Nephron (organoid): ENCODE measurements at regions not wholly inside any gene's neighbourhood (a gene's known extent, or its start where the extent isn't known, plus 50 kb on each side); places are given as distances from the start of the nearest gene placed in this dataset.

Source experiments
- H3K27ac Mint-ChIP-seq, 3 experiments: 2 replicates each; pipeline ENCODE4 v1.8.0; 2020; ENCODE audit warnings: mixed read lengths in 3 of 3, mild to moderate bottlenecking in 2 of 3, moderate library complexity in 1 of 3
- H3K27me3 Mint-ChIP-seq: 2 replicates; pipeline ENCODE4 v1.8.0; 2021; ENCODE audit warnings: low read depth, mild to moderate bottlenecking, moderate library complexity, mixed read lengths
- H3K36me3 Mint-ChIP-seq: 2 replicates; pipeline ENCODE4 v1.8.0; 2020; ENCODE audit warnings: low read depth, mixed read lengths
- H3K4me1 Mint-ChIP-seq: 2 replicates; pipeline ENCODE4 v1.8.0; 2020; ENCODE audit warnings: mixed read lengths
- H3K4me3 Mint-ChIP-seq, 3 experiments: 2 replicates each; pipeline ENCODE4 v1.8.0; 2020; ENCODE audit warnings: mild to moderate bottlenecking in 3 of 3, mixed read lengths in 3 of 3, moderate library complexity in 2 of 3
- H3K9me3 Mint-ChIP-seq: 2 replicates; pipeline ENCODE4 v1.8.0; 2020; ENCODE audit warnings: mixed read lengths
- CTCF ChIP-seq, 3 experiments: fragments of 200-600 bp; sonication (generic); IDR thresholded peaks; one replicate each; pipeline ENCODE4 v1.5.0; 2021; ENCODE audit warnings: antibody characterized with exemption in 3 of 3; ENCODE audit not compliant: unreplicated experiment in 3 of 3

DNA sequence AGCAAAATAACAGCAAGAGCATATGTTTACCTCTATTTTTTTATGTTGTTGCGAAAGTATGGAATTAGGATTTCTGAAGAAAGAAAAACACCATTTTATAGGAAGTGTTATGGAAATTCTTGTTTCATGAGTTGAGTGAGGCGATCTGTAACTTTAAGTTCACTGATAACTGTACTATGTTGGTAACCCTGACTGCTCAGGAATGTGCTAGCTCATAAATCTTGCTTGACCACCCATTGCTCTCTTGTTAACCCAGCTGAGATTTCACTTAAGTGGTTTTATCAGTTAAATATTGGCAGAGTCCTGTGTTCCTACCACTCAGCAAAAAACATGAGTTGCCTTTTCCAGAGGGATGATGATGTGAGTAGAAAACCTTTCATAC, 91.1 kb upstream of the STARD4 start:
- H3K4me3 Mint-ChIP-seq, result no peak overlapping the region

DNA sequence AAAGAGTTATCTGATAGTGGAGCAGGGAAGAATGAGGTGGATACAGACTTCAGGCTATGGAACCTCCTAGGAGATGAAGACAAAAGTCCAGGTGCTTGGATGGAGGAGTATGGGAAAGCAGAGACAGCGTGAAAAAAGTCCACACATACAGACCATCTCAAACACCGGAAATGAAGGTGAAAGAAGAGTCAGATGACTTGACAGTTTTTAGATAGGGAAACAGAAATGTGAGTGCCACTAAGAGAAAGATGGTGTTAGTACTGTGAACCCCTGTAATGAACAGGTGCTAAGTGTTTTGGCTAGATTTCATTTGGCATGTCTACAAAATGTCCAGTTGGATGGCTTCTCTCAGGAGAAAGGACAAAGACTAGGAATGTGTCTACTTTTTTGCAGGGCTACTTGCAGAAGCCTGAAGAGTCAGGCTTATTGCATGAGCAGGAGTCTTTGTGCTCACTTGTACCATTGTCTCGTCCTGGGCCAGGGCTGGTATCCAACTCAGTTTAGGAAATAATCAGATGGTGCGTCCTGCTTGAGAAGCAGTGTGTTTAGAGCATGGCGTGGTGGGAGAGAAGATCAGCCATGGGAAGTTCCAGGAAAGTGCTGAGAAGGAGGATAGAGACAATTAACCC, 90.6 kb upstream of the STARD4 start:
- peak overlapping the region; percentile 47 to 81 (median 77) for H3K27ac Mint-ChIP-seq
- peaks cover 19% of the 10 kb centered on the region for H3K4me1 Mint-ChIP-seq
- TF ChIP-seq CTCF (IDR thresholded peaks at IDR 0.05; ENCODE audit: unreplicated experiment in 3 of 3), result no peak
- peaks cover under 1% of the 10 kb centered on the region for H3K9me3 Mint-ChIP-seq
- no peaks in the 10 kb centered on the region for H3K27me3 Mint-ChIP-seq
- no peaks in the 10 kb centered on the region for H3K36me3 Mint-ChIP-seq
- H3K4me3 Mint-ChIP-seq, result no peak overlapping the region

More for the DNA sequence above, 91.1 kb upstream of the STARD4 start:
- no peaks in the 10 kb centered on the region for H3K27me3 Mint-ChIP-seq
- H3K4me1 Mint-ChIP-seq, result peaks cover 19% of the 10 kb centered on the region
- H3K9me3 Mint-ChIP-seq, result peaks cover 2% of the 10 kb centered on the region
- peak overlapping the region; percentile 47 to 81 (median 77) for H3K27ac Mint-ChIP-seq
- no peak for TF ChIP-seq CTCF (IDR thresholded peaks at IDR 0.05; ENCODE audit: unreplicated experiment in 3 of 3)
- H3K36me3 Mint-ChIP-seq, result no peaks in the 10 kb centered on the region

DNA sequence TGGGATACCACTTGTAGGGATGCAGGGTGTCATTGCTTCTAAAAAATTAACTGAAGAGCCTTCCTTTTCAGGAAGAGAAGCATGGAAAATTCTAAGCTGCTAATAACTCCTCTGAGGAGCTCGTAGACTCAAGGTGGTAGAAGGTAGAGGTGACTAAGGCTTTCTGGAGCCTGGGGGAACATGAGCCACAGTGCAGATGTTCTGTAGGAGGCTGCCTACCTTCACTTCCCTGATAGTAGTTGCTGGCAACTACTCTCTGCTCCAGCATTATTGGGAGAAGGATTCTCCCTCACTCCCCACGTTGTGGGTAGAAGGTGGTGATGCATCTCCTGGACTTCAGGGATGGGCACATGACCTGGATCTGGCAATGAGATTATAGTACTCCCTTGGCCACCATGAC, 86.7 kb upstream of the STARD4 start:
- Mint-ChIP-seq H3K36me3 (no peaks in the 10 kb centered on the region), H3K4me1 (peaks cover 15% of the 10 kb centered on the region), H3K27me3 (no peaks in the 10 kb centered on the region), H3K9me3 (peaks cover 2% of the 10 kb centered on the region), H3K27ac (no peak overlapping the region), H3K4me3 (no peak overlapping the region)
- no peak for TF ChIP-seq CTCF (IDR thresholded peaks at IDR 0.05; ENCODE audit: unreplicated experiment in 3 of 3)

DNA sequence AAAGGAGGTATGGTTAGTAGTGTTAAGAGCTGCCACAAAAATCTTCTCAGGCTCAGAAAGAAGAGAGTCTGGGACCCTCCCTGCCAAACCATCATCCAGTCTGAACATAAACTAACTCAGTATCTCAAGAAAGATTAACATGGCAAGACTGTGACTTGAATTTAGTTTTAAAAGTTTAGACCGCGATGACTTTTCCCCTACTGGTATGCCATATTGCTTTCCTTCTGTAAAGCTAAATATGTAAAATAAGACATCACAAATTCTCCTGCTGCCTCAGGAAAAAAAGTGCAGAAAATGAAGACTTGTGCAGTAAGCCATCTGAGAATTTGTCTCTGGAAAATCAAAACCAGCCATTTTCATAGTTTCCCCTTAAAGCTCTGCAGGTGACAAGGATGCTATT, 85.2 kb upstream of the STARD4 start:
- H3K27me3 Mint-ChIP-seq, result no peaks in the 10 kb centered on the region
- peaks cover 2% of the 10 kb centered on the region for H3K9me3 Mint-ChIP-seq
- H3K4me3 Mint-ChIP-seq, result no peak overlapping the region
- no peaks in the 10 kb centered on the region for H3K4me1 Mint-ChIP-seq
- H3K36me3 Mint-ChIP-seq, result no peaks in the 10 kb centered on the region
- no peak for TF ChIP-seq CTCF (IDR thresholded peaks at IDR 0.05; ENCODE audit: unreplicated experiment in 3 of 3)
- H3K27ac Mint-ChIP-seq, result no peak overlapping the region

DNA sequence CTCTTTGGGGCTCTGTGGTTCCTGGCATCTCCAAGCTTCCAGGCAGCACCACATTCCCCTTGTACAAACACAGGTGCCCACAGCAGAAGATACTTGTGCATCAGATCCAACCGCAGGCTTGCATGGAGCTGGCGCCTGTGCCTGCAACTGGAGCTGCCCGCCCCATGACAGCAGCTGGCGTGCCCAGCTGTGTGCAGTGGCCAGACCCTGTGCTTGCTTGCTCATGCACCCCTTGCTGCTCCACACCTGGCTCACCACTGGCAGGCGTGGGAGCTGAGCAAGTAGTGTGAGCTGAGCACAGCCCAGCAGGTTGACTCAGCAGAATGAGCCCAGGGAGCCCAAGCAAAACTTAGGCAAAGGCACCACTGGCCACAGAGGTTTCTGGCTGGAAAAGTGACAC, 84.4 kb upstream of the STARD4 start:
- H3K4me1 Mint-ChIP-seq, result no peaks in the 10 kb centered on the region
- no peak overlapping the region for H3K27ac Mint-ChIP-seq
- no peak for TF ChIP-seq CTCF (IDR thresholded peaks at IDR 0.05; ENCODE audit: unreplicated experiment in 3 of 3)

GRCh38 chr5:111595425-111595824, 83.1 kb upstream of the STARD4 start:
- H3K9me3 Mint-ChIP-seq, result peaks cover 2% of the 10 kb centered on the region
- no peaks in the 10 kb centered on the region for H3K27me3 Mint-ChIP-seq
- no peak overlapping the region for H3K4me3 Mint-ChIP-seq
- H3K36me3 Mint-ChIP-seq, result no peaks in the 10 kb centered on the region
- no peak for TF ChIP-seq CTCF (IDR thresholded peaks at IDR 0.05; ENCODE audit: unreplicated experiment in 3 of 3)
- H3K4me1 Mint-ChIP-seq, result no peaks in the 10 kb centered on the region
- H3K27ac Mint-ChIP-seq, result no peak overlapping the region

More for the DNA sequence above, 84.4 kb upstream of the STARD4 start:
- Mint-ChIP-seq H3K36me3 (no peaks in the 10 kb centered on the region), H3K27me3 (no peaks in the 10 kb centered on the region), H3K4me3 (no peak overlapping the region), H3K9me3 (peaks cover 2% of the 10 kb centered on the region)
